Lung (tissue), 11 donors: ENCODE measurements at regions not wholly inside any gene's neighbourhood (a gene's known extent, or its start where the extent isn't known, plus 50 kb on each side); places are given as distances from the start of the nearest gene placed in this dataset.

Experiments used
- ATAC-seq: fragments of 200-7000 bp; cut with Tn5 transposase; one replicate; pipeline ENCODE4 v1.9.1; 2020; ENCODE audit warnings: moderate number of reproducible peaks; ENCODE audit not compliant: insufficient read depth, low FRiP score
- DNase-seq, 3 donors: peaks; one replicate each; pipeline ENCODE4 v3.0.0-alpha.2; 2013 to 2017
- H3K27ac ChIP-seq, 2 donors: one replicate each; pipeline ENCODE4 v1.5.1; 2013; ENCODE audit warnings: mild to moderate bottlenecking in 2 of 2, moderate library complexity in 2 of 2, control low read depth in 1 of 2, inconsistent platforms in 1 of 2, low read depth in 1 of 2, low read length in 1 of 2
- H3K27me3 ChIP-seq, 3 donors: one replicate each; pipeline ENCODE4 v1.5.1; 2013; ENCODE audit warnings: low read length in 2 of 3; ENCODE audit not compliant: control insufficient read depth in 3 of 3, insufficient read depth in 3 of 3
- H3K36me3 ChIP-seq, 4 donors: one replicate each; pipeline ENCODE4 v1.5.1; 2013; ENCODE audit warnings: low read length in 4 of 4, mild to moderate bottlenecking in 1 of 4, moderate library complexity in 1 of 4; ENCODE audit not compliant: control insufficient read depth in 4 of 4, insufficient read depth in 4 of 4
- H3K4me1 ChIP-seq, 5 donors: one replicate each; pipeline ENCODE4 v1.5.1; 2013; ENCODE audit warnings: low read length in 5 of 5, mild to moderate bottlenecking in 2 of 5, moderate library complexity in 1 of 5; ENCODE audit not compliant: control insufficient read depth in 5 of 5, insufficient read depth in 5 of 5
- H3K4me3 ChIP-seq: one replicate; pipeline ENCODE4 v1.5.1; 2013; ENCODE audit warnings: mild to moderate bottlenecking, control low read depth, moderate library complexity
- H3K9ac ChIP-seq, 2 donors: one replicate each; pipeline ENCODE4 v1.5.1; 2013; ENCODE audit warnings: low read length in 2 of 2, control low read depth in 1 of 2; ENCODE audit not compliant: insufficient read depth in 1 of 2
- H3K9me3 ChIP-seq, 4 donors: one replicate each; pipeline ENCODE4 v1.5.1; 2013; ENCODE audit warnings: low read length in 3 of 4, mild to moderate bottlenecking in 1 of 4, moderate library complexity in 1 of 4; ENCODE audit not compliant: control insufficient read depth in 4 of 4, insufficient read depth in 3 of 4
- WGBS, 2 donors: extraction: QIAGEN DNeasy Blood & Tissue Kit; methylation state at CpG; one replicate each; pipeline ENCODE4 v1.1.7; 2013; 5-methylcytosine and 5-hydroxymethylcytosine counted together
- TF ChIP-seq, protein P1 (sequence below): IDR thresholded peaks from 2 replicates; pipeline ENCODE4 v1.5.1; 2012; ENCODE audit warnings: mild to moderate bottlenecking; ENCODE audit errors: control extremely low read depth, extremely low read depth
- donor health status: control.
- donor health status: control.
- donor health status: Bipolar disorder and iron deficiency.
- donor health status: healthy.
- donor health status: DM: yes; HTN: yes; CAD: no.

DNA sequence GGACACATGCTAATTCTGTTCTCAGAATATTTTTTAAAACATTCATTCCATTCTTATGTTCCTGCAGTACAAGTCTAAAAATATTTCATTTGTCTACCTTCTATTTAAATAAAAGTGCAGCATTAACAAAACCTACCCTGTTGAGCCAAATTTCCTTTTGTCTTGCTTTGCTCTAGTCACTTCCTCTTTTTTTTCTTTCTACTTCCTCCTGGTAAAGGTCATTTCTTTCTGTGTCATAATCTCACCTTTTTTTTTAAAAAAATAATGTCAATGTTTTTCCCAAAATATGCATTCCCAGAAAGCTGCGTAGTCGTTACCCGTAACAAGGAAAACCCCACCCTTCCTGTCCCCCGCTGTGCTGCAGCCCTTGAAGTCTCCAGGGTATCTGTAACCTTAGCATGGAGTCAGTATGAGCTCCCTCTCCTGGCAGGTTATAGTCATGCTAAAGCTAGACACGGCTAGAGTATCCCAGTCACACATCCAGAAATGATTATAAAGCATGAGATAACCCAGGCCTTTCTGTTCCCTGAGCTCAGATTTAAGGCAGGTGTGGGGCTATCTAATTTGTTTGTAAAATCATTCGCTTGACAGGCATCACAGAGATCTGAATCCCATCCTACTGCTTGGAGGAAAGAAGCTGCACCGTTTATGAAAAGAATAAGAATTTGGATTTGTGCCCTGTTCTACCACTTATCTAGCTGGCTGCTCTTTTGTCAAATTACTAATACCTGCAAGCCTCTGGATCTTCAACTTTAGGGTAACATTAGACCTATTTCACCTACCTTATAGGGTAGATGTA is 51.1 kb upstream of the EED start:
- no peaks in the 10 kb centered on the region for H3K27me3 ChIP-seq
- H3K27ac ChIP-seq = peak overlapping the region in 1 of 2 donors; percentile 35
- WGBS, 2 donors = 16 to 21% methylated on average over 7 of the region's 7 CpGs
- H3K9me3 ChIP-seq = no peaks in the 10 kb centered on the region
- no peak overlapping the region for H3K4me3 ChIP-seq
- DNase-seq (peak; percentile 41 to 71 (median 67)), ATAC-seq (peak; percentile 96)
- H3K4me1 ChIP-seq = peaks cover 0 to 9% (median 5%) of the 10 kb centered on the region in 5 donors
- TF ChIP-seq, protein P1, sequence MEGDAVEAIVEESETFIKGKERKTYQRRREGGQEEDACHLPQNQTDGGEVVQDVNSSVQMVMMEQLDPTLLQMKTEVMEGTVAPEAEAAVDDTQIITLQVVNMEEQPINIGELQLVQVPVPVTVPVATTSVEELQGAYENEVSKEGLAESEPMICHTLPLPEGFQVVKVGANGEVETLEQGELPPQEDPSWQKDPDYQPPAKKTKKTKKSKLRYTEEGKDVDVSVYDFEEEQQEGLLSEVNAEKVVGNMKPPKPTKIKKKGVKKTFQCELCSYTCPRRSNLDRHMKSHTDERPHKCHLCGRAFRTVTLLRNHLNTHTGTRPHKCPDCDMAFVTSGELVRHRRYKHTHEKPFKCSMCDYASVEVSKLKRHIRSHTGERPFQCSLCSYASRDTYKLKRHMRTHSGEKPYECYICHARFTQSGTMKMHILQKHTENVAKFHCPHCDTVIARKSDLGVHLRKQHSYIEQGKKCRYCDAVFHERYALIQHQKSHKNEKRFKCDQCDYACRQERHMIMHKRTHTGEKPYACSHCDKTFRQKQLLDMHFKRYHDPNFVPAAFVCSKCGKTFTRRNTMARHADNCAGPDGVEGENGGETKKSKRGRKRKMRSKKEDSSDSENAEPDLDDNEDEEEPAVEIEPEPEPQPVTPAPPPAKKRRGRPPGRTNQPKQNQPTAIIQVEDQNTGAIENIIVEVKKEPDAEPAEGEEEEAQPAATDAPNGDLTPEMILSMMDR = peak; percentile 62
- no peak overlapping the region for H3K9ac ChIP-seq
- no peaks in the 10 kb centered on the region for H3K36me3 ChIP-seq

DNA sequence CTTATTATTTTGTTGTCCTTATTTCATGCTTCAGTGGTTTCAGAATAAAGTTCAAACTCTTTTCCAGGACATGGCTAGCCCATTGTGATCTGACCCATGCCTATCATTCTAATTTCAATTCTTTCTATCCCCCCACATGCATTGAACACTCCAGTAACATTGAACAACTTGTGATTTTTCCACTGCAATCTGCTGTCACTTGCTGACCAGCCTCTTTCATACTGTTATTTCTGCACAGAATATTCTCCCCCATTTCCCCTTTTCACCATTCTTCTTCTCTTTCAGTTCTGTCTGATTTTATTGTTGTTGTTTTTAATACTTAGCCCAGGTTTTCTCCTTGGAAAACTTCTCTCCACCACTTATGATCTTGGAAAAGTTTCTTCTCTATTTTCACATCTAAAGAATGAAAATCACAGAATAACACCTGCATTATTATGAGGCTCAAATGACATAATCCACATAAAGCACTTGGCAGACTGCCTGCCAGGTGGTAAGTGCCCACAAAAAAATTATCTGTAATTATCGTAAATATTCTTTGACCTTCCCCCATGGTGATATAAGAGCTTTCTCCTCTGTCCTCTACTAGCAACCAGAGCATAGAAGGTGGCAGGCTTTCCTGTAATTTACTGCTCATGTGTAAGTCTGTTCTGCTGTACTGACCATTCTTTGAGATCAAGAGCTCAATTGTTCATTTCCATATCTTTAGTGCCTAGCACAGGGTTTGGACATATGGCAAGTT is 51.9 kb upstream of the EED start:
- DNase-seq = no peak

DNA sequence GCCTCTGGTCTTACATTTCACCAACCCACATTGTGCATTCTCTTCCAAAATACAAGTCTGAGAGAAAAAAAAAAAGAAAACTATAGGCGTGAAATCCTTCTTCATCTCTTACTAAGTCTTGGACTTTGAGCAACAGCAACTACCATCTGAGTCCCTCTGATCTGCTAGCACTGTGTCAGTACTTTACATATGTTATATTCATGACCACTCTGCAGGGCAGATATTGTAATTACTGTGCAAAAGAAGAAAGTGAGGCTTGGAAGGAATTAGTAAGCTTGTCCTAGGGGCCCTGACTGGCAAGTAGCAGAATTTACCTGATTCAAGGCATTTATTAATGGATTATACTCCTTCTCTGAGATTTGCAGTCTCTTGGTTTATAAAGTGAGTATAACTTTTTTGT is 52.7 kb upstream of the EED start:
- TF ChIP-seq, protein P1 = no peak
- H3K27ac ChIP-seq = no peak overlapping the region
- ATAC-seq (no peak), DNase-seq (no peak)
- WGBS, 2 donors = 93 to 95% methylated on average over 1 of the region's 1 CpG
- no peaks in the 10 kb centered on the region for H3K36me3 ChIP-seq
- H3K4me1 ChIP-seq = peaks cover 0 to 8% (median 5%) of the 10 kb centered on the region in 5 donors
- H3K27me3 ChIP-seq = no peaks in the 10 kb centered on the region
- no peak overlapping the region for H3K9ac ChIP-seq
- no peaks in the 10 kb centered on the region for H3K9me3 ChIP-seq
- H3K4me3 ChIP-seq = no peak overlapping the region

More for the DNA sequence above, 51.9 kb upstream of the EED start:
- no peaks in the 10 kb centered on the region for H3K36me3 ChIP-seq
- peak overlapping the region; percentile 35 to 47 for H3K27ac ChIP-seq
- no peak for ATAC-seq
- no peak overlapping the region for H3K4me3 ChIP-seq
- TF ChIP-seq, protein P1 = no peak
- H3K27me3 ChIP-seq = no peaks in the 10 kb centered on the region
- H3K9ac ChIP-seq = no peak overlapping the region
- no peaks in the 10 kb centered on the region for H3K9me3 ChIP-seq
- H3K4me1 ChIP-seq = peaks cover 0 to 9% (median 5%) of the 10 kb centered on the region in 5 donors
- 52 to 65% methylated on average over 1 of the region's 1 CpG for WGBS, 2 donors
